Prostate gland (tissue), 2 donors: ENCODE measurements at regions not wholly inside any gene's neighbourhood (a gene's known extent, or its start where the extent isn't known, plus 50 kb on each side); places are given as distances from the start of the nearest gene placed in this dataset.
"Not testable (repeated sequence)": the region's sequence is repeated elsewhere in the genome, so short reads cannot be mapped to it uniquely, and the experiment has no call there.

Experiments
- DNase-seq: peaks from one replicate; pipeline ENCODE4 v3.0.0-alpha.2; 2019; ENCODE audit warnings: low spot score
- H3K27ac ChIP-seq, 2 donors: fragments of 200-600 bp; sonication (generic); 2 replicates each; pipeline ENCODE4 v1.5.1; 2017 to 2019
- H3K27me3 ChIP-seq: fragments of 200-600 bp; sonication (generic); replicated peaks from 2 replicates; pipeline ENCODE4 v1.5.1; 2019; ENCODE audit not compliant: insufficient read depth
- H3K36me3 ChIP-seq, 2 donors: fragments of 200-600 bp; sonication (generic); 1 replicate in 1 of 2; 2 replicates in 1 of 2; pipeline versions ENCODE4 v1.5.1 to v1.8.1; 2017 to 2019
- H3K4me1 ChIP-seq: fragments of 200-600 bp; sonication (generic); replicated peaks from 2 replicates; pipeline ENCODE4 v1.5.1; 2019
- H3K4me3 ChIP-seq, 2 donors: fragments of 200-600 bp; sonication (generic); 2 replicates each; pipeline ENCODE4 v1.5.1; 2017 to 2019
- H3K9me3 ChIP-seq: fragments of 200-600 bp; sonication (generic); 2 replicates; pipeline ENCODE4 v1.5.1; 2017
- CTCF ChIP-seq, 4 experiments: fragments of 200-600 bp in 2 of 4; fragments of 450-650 bp in 2 of 4; sonication (generic) in 2 of 4; IDR thresholded peaks; 1 replicate in 3 of 4; 2 replicates in 1 of 4; pipeline ENCODE4 v1.5.1; 2016 to 2019; ENCODE audit warnings: antibody characterized with exemption in 4 of 4, mild to moderate bottlenecking in 2 of 4, moderate library complexity in 2 of 4
- POLR2A ChIP-seq: fragments of 450-650 bp; IDR thresholded peaks from one replicate; pipeline ENCODE4 v1.6.1; 2016; ENCODE audit warnings: antibody characterized with exemption, mild to moderate bottlenecking
- POLR2AphosphoS5 ChIP-seq: sonication (generic); formaldehyde crosslinking; IDR thresholded peaks from one replicate; pipeline ENCODE4 v1.6.1; 2017; ENCODE audit warnings: antibody characterized with exemption
- WGBS: methylation state at CpG from one replicate; pipeline ENCODE4 v1.1.5; 2018; 5-methylcytosine and 5-hydroxymethylcytosine counted together
- intact Hi-C: fragments of 100-400 bp; cut with DNase I; formaldehyde crosslinking; loops from one replicate; pipeline ENCODE4 v1.14.2; 2022

- no peaks in the 10 kb centered on the region for H3K36me3 ChIP-seq
- WGBS = 53% methylated on average over 16 of the region's 21 CpGs
- H3K9me3 ChIP-seq = no peaks in the 10 kb centered on the region
- H3K27ac ChIP-seq = peak overlapping the region in 1 of 2 donors; percentile 26
- H3K4me1 ChIP-seq = peaks cover 4% of the 10 kb centered on the region
- no peak for DNase-seq
- TF ChIP-seq CTCF (IDR thresholded peaks at IDR 0.05) (no peak), POLR2A (no peak), POLR2AphosphoS5 (no peak)
- no peak overlapping the region for H3K4me3 ChIP-seq
- intact Hi-C loops = loop anchor here (5.0 kb wide), 1 partner anchor 34 kb away; no protein-coding TSS in a partner anchor
- peaks cover 2% of the 10 kb centered on the region for H3K27me3 ChIP-seq
Measured at GRCh38 chr16:85202631-85203461, 90.6 kb upstream of the CIBAR2 start.

GRCh38 chr16:85203462-85203813, 91.2 kb upstream of the CIBAR2 start:
- intact Hi-C loops = loop anchor here (5.0 kb wide), 1 partner anchor 34 kb away; no protein-coding TSS in a partner anchor
- H3K9me3 ChIP-seq = no peaks in the 10 kb centered on the region
- peaks cover 3% of the 10 kb centered on the region for H3K27me3 ChIP-seq
- no peak for DNase-seq
- WGBS = 85% methylated on average over 5 of the region's 5 CpGs
- peaks cover 4% of the 10 kb centered on the region for H3K4me1 ChIP-seq
- H3K4me3 ChIP-seq = no peak overlapping the region
- TF ChIP-seq POLR2AphosphoS5 (no peak), POLR2A (peak; percentile 4)
- H3K36me3 ChIP-seq = no peaks in the 10 kb centered on the region
- no peak overlapping the region for H3K27ac ChIP-seq

- H3K36me3 ChIP-seq = no peaks in the 10 kb centered on the region
- intact Hi-C loops = loop anchor here (5.0 kb wide), 2 partner anchors 33 to 67 kb away; no protein-coding TSS in a partner anchor
- H3K27me3 ChIP-seq = peaks cover 3% of the 10 kb centered on the region
- no peak overlapping the region for H3K27ac ChIP-seq
- TF ChIP-seq POLR2AphosphoS5 = no peak
- TF ChIP-seq POLR2A = no peak
- no peak for TF ChIP-seq CTCF (IDR thresholded peaks at IDR 0.05)
- H3K9me3 ChIP-seq = no peaks in the 10 kb centered on the region
- H3K4me3 ChIP-seq = no peak overlapping the region
- H3K4me1 ChIP-seq = peaks cover 4% of the 10 kb centered on the region
- 76% methylated on average over 7 of the region's 7 CpGs for WGBS
- DNase-seq = no peak
Measured at GRCh38 chr16:85204242-85205010, 92.2 kb upstream of the CIBAR2 start.

- not testable (repeated sequence) for H3K4me1 ChIP-seq, H3K4me3 ChIP-seq, H3K36me3 ChIP-seq, H3K27me3 ChIP-seq, H3K9me3 ChIP-seq, H3K27ac ChIP-seq, DNase-seq
- 98% methylated on average over 6 of the region's 6 CpGs for WGBS
- intact Hi-C loops = loop anchor here (5.0 kb wide), 1 partner anchor 68 kb away; no protein-coding TSS in a partner anchor
Measured at GRCh38 chr16:85205257-85205656, 93.0 kb upstream of the CIBAR2 start.

- 32% methylated on average over 23 of the region's 23 CpGs for WGBS
- no peak overlapping the region for H3K4me3 ChIP-seq
- peaks cover 3% of the 10 kb centered on the region for H3K27me3 ChIP-seq
- intact Hi-C loops = loop anchor here (5.0 kb wide), 1 partner anchor 69 kb away; no protein-coding TSS in a partner anchor
- no peaks in the 10 kb centered on the region for H3K9me3 ChIP-seq
- H3K4me1 ChIP-seq = peaks cover 4% of the 10 kb centered on the region
- H3K36me3 ChIP-seq = no peaks in the 10 kb centered on the region
- no peak overlapping the region for H3K27ac ChIP-seq
- no peak for DNase-seq
- TF ChIP-seq POLR2A (no peak), CTCF (IDR thresholded peaks at IDR 0.05) (no peak), POLR2AphosphoS5 (no peak)
Measured at GRCh38 chr16:85205747-85206471, 93.6 kb upstream of the CIBAR2 start.
